Colonic mucosa (tissue), 4 donors: ENCODE measurements at regions not wholly inside any gene's neighbourhood (a gene's known extent, or its start where the extent isn't known, plus 50 kb on each side); places are given as distances from the start of the nearest gene placed in this dataset.

Experiments used
- DNase-seq: peaks from one replicate; pipeline ENCODE4 v3.0.0-alpha.2; 2020
- H3K27ac ChIP-seq: fragments of 200-600 bp; one replicate; pipeline ENCODE4 v1.8.0; 2021
- H3K27me3 ChIP-seq: fragments of 200-600 bp; one replicate; pipeline ENCODE4 v1.8.0; 2021
- H3K36me3 ChIP-seq: fragments of 200-600 bp; one replicate; pipeline ENCODE4 v1.8.0; 2021
- H3K4me1 ChIP-seq: fragments of 200-600 bp; one replicate; pipeline ENCODE4 v1.8.0; 2021; ENCODE audit warnings: mild to moderate bottlenecking
- H3K4me3 ChIP-seq: fragments of 200-600 bp; one replicate; pipeline ENCODE4 v1.8.0; 2021
- H3K9ac ChIP-seq, 2 donors: one replicate each; pipeline ENCODE4 v1.7.0; 2013; ENCODE audit warnings: control low read depth in 2 of 2, low read depth in 2 of 2, low read length in 2 of 2
- H3K9me3 ChIP-seq: fragments of 200-600 bp; one replicate; pipeline ENCODE4 v1.8.0; 2021
- CTCF ChIP-seq: fragments of 200-600 bp; IDR thresholded peaks from one replicate; pipeline ENCODE4 v1.8.0; 2022; ENCODE audit warnings: antibody characterized with exemption, mild to moderate bottlenecking
- intact Hi-C: fragments of 100-400 bp; cut with DNase I; formaldehyde crosslinking; loops from one replicate; pipeline ENCODE4 v1.14.1; 2022
- donor health status: healthy.
- donor health status: DM: no; HTN: no; CAD: no.
- donor health status: DM: no; HTN: no; CAD: no.

GRCh38 chr1:195897076-195897475 lies 711.2 kb downstream of the KCNT2 start:
- H3K4me3 ChIP-seq: no peak overlapping the region
- no peak for DNase-seq
- H3K9ac ChIP-seq: no peak overlapping the region
- intact Hi-C loops: no loop called here
- no peak overlapping the region for H3K27ac ChIP-seq
- TF ChIP-seq CTCF: no peak
- H3K36me3 ChIP-seq: no peaks in the 10 kb centered on the region
- H3K4me1 ChIP-seq: no peaks in the 10 kb centered on the region
- no peaks in the 10 kb centered on the region for H3K9me3 ChIP-seq
- H3K27me3 ChIP-seq: no peaks in the 10 kb centered on the region

- intact Hi-C loops: no loop called here
- DNase-seq: no peak
- Histone ChIP-seq H3K27ac (no peak overlapping the region), H3K9me3 (no peaks in the 10 kb centered on the region), H3K4me3 (no peak overlapping the region), H3K27me3 (no peaks in the 10 kb centered on the region), H3K4me1 (no peaks in the 10 kb centered on the region), H3K36me3 (no peaks in the 10 kb centered on the region), H3K9ac (no peak overlapping the region)
- no peak for TF ChIP-seq CTCF
These were observed 713.8 kb downstream of the KCNT2 start for GRCh38 chr1:195894411-195894810.

DNA sequence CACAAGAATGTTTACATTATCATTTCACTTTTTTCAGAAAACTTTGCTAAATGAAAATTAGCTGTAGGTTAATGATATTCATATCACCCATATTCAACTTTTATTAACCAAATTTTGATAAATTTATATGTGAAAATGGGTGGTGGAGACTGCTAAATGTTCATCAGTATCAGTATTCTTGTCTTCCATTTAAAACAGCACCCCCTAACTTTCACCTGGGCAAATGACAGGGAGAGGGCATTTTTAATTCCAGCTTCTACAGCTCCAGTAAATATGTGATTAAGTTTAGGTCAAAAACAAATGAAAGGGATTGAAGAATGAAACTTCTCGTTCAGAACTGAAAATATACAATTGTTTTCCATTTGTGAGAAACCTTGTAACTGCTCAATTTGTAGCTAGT lies 722.2 kb downstream of the KCNT2 start:
- no peaks in the 10 kb centered on the region for H3K4me1 ChIP-seq
- no peaks in the 10 kb centered on the region for H3K9me3 ChIP-seq
- TF ChIP-seq CTCF: no peak
- no peak for DNase-seq
- H3K4me3 ChIP-seq: no peak overlapping the region
- no peak overlapping the region for H3K27ac ChIP-seq
- intact Hi-C loops: no loop called here
- H3K27me3 ChIP-seq: no peaks in the 10 kb centered on the region
- no peaks in the 10 kb centered on the region for H3K36me3 ChIP-seq
- H3K9ac ChIP-seq: no peak overlapping the region

DNA sequence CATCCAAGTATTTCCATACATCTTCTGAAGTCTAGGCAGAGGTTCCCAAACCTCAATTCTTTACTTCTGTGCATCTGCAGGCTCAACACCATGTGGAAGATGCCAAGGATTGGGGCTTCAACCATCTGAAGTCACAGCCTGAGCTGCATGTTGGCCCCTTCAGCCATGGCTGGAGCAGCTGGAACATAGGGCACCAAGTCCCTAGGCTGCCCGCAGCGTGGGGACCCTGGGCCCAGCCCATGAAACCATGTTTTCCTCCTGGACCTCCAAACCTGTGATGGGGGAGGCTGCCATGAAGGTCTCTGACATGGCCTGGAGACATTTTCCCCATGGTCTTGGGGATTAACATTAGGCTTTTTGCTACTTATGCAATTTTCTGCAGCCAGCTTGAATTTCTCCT lies 729.8 kb downstream of the KCNT2 start:
- H3K27me3 ChIP-seq: no peaks in the 10 kb centered on the region
- DNase-seq: no peak
- no peaks in the 10 kb centered on the region for H3K4me1 ChIP-seq
- no peak overlapping the region for H3K27ac ChIP-seq
- no peaks in the 10 kb centered on the region for H3K9me3 ChIP-seq
- intact Hi-C loops: no loop called here
- H3K36me3 ChIP-seq: no peaks in the 10 kb centered on the region
- H3K4me3 ChIP-seq: no peak overlapping the region
- no peak overlapping the region for H3K9ac ChIP-seq
- no peak for TF ChIP-seq CTCF

DNA sequence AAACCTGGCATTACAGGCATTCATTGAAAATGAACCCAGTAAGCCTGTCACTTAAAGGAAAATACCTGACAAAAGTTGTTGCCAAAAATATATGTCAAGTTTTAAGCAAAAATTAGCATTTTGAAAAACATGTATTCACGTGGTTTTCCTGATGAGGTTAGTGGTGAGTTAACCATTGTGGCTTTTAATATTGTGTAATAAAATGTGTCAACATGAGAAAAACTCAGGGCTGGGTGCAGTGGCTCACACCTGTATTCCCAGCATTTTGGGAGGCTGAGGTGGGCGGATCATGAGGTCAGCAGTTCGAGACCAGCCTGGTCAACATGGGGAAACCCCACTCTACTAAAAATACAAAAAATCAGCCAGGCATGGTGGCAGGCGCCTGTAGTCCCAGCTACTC lies 731.4 kb downstream of the KCNT2 start:
- intact Hi-C loops: no loop called here
- no peak for DNase-seq
- no peaks in the 10 kb centered on the region for H3K27me3 ChIP-seq
- H3K4me1 ChIP-seq: no peaks in the 10 kb centered on the region
- no peaks in the 10 kb centered on the region for H3K9me3 ChIP-seq
- no peak for TF ChIP-seq CTCF
- H3K36me3 ChIP-seq: no peaks in the 10 kb centered on the region
- no peak overlapping the region for H3K9ac ChIP-seq
- H3K27ac ChIP-seq: no peak overlapping the region
- H3K4me3 ChIP-seq: no peak overlapping the region

DNA sequence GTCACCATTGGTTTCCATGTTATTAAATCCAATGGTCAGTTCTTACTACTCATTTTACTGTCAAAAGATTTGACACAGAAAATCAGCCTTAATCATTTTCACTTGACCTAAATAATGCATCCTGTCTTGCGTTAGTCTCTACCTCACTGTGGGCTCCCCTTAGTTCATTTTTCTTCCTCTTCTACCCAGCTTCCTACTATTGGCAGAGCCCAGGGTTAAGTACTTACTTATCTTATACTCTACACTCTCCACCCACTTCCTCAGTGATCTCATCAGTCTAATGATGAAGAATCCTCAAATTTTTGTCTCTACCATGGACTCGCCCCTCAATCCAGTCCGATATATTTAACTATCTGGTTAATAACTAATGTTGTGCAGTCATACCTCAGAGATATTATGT lies 735.9 kb downstream of the KCNT2 start:
- Histone ChIP-seq H3K4me1 (no peaks in the 10 kb centered on the region), H3K9me3 (no peaks in the 10 kb centered on the region), H3K4me3 (no peak overlapping the region), H3K9ac (no peak overlapping the region), H3K36me3 (no peaks in the 10 kb centered on the region), H3K27me3 (no peaks in the 10 kb centered on the region), H3K27ac (no peak overlapping the region)
- no peak for TF ChIP-seq CTCF
- intact Hi-C loops: no loop called here
- no peak for DNase-seq
